Urothelium cell line (cell line): ENCODE measurements at regions not wholly inside any gene's neighbourhood (a gene's known extent, or its start where the extent isn't known, plus 50 kb on each side); places are given as distances from the start of the nearest gene placed in this dataset.

Source experiments
- DNase-seq: peaks from one replicate; pipeline ENCODE4 v3.0.0; 2011; ENCODE audit warnings: low spot score, mixed read lengths
- FAIRE-seq: peaks from 2 replicates; lab custom pipeline; 2011; peaks lifted over from hg19 to GRCh38; lab: Jason Lieb, UNC

GRCh38 chr18:76771192-76771799 is 51.1 kb upstream of the ZNF236 start:
- no peak for DNase-seq
- FAIRE-seq, result no peak

DNA sequence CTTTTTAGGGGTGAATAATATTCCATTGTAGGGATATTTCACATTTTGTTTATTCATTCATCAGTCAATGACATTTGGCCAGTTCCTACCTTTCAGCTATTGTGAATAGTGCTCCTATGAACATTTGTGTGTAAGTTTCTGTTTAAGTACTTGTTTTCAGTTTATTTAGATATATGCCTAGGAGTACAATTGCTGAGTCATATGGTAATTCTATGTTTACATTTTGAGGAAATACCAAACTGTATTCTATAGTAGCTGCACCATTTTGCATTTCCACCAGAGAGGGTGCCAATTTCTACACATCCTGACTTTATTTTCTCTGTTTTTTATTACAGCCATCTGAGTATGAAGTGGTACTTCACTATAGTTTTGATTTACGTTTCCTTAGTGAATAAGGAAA is 54.4 kb upstream of the ZNF236 start:
- FAIRE-seq, result no peak
- no peak for DNase-seq

- FAIRE-seq, result no peak
- no peak for DNase-seq
Observed at GRCh38 chr18:76766429-76766828, 55.9 kb upstream of the ZNF236 start.

- no peak for DNase-seq
- no peak for FAIRE-seq
Observed at GRCh38 chr18:76765649-76766048, 56.7 kb upstream of the ZNF236 start.

- no peak for DNase-seq
- FAIRE-seq, result no peak
Observed at GRCh38 chr18:76764291-76764901, 58.0 kb upstream of the ZNF236 start.

GRCh38 chr18:76759056-76759455 is 63.3 kb upstream of the ZNF236 start:
- no peak for DNase-seq
- FAIRE-seq, result no peak

DNA sequence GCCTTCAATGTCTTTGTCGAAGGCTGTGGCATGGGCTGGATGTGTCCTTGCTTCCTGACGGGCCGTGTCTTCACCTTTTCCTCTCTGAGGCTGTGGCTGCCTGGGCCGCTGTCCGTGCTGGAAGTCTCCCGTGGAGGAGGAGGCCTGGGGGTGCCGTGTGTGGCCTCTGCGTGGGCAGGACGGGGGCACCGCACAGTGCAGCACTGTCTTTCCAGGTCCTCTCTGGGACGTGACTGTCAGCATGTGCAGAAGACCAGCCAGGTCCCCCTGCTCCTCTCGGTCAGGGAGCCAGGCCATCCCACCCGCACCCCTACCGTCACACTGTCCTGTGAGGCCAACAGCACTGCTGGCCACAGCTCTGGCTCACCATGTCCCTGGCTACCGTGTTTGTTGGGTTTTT is 64.4 kb upstream of the ZNF236 start:
- FAIRE-seq, result no peak
- no peak for DNase-seq

- DNase-seq (no peak), FAIRE-seq (no peak)
Observed at GRCh38 chr18:76757335-76757734, 65.0 kb upstream of the ZNF236 start.

- no peak for FAIRE-seq
Observed at GRCh38 chr18:76756531-76757253, 65.7 kb upstream of the ZNF236 start.

DNA sequence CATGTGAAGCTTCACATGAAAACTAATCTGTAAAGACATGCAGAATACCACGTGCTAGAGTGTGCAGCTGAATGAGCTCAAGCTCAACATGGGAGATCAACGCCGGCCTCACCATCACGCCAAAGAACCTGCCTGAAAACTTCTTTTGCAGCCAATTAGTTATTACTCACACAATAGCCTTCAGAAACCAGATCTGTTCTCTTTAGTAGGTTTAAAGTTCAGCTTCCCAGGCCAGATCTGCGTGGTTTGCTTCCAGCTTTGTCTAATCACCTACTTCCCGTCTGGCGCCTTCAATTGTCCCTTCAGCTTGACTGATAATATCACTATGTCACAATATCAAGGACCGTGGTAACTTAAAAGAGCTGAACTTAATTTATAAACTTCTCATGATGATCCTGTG is 68.0 kb upstream of the ZNF236 start:
- no peak for FAIRE-seq

More at GRCh38 chr18:76756531-76757253, 65.7 kb upstream of the ZNF236 start:
- no peak for DNase-seq

DNA sequence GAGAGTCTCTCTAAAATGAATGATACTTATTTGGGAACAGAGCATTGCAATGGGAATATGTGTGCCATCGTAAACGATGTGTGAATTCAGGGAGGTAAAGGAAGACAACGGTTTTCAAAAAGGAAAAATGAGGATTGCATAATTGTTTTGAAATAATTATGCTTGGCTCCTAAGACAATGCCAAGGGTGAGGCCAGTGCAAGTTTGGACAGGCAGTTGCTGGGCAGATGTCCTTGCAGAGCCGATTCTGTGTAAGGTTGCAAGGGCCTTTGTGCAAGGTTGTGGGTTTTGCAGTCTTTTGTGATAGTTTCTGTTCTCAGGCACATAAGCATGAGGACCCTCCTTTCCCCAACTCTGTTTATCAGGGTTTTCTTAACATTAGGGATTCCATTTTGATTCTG is 70.0 kb upstream of the ZNF236 start:
- FAIRE-seq, result no peak
- no peak for DNase-seq

More for the DNA sequence above, 68.0 kb upstream of the ZNF236 start:
- DNase-seq, result no peak

DNA sequence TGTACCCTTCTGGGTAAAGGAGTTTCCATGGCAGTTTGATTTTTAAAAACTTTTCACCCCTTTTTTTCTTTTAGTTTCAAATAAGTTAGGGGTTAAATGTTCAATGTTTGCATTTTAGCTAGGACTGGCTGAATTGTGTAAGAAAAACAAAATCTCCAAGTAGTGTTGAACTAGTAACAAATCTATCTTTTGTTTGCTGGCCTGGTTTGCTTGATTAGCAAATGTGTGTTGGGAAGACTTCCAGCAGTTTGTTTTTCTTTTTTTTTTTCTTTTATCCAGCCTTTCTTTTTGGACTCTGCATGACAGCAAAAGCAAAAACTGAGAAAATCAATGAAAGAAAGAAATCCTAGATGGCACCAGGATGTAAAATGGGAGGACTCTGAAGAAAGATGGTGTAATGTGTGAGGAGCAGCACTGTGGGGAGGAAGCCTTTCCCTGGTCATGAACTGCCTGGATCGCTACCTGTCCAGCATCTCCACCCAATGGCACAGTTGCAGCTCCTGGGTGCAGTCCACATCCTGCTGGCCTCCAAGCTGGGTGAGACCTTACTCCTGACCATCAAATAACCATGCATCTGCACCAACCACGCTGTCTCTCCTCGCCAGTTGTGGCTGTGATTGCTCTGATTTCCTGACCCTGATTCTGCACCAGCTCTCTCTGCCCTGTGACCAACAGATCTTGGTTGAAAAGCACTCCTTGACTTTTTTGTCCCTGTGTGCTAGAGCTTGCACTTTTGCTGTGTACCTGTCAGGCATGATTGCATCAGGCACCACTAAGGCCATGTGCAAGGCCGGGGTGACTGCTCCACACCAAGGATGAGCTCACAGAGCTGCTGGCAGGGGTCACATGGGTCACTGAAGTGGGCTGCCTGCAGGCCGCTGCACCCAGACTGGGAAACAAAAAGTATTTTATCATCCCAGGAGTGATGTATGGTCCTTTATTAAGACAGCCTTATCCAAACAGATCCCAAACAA is 71.2 kb upstream of the ZNF236 start:
- no peak for FAIRE-seq
- DNase-seq, result no peak

DNA sequence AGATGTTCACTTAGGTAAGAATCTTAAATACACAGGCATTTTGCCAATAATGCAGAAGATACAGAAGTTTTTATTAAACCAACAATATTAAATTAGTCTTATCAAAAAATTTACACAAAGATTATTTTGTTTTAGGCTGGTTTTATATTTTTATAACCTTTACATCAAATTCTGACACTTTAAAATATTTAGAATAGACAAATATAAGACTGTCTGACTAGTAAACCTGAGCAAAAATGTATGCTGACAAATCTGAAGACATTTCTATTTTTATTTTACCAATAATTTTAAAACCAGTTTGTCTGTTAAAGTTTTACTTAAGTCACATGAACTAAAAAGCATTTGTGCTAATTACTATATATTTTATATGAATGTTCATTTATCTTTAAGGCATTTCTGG is 72.1 kb upstream of the ZNF236 start:
- DNase-seq, result no peak
- FAIRE-seq, result no peak

DNA sequence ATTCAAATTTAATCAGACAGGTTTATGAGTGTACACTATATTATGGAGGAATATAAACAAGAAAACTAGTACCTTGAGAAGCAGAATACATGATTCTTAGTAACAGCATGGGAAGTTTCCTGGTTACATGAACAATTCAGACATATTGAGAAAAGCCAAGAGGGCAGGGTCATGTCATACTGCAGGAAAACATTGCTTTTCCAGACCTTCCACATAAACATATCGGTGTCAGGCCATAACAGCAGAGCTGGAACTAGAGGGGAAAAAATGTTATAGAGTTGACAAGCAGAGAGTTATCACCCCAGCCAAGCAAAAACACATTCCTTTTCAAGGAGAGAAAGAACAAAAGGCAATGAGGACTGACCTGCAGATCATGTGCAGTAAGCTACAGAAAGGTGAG is 74.7 kb upstream of the ZNF236 start:
- no peak for FAIRE-seq

DNA sequence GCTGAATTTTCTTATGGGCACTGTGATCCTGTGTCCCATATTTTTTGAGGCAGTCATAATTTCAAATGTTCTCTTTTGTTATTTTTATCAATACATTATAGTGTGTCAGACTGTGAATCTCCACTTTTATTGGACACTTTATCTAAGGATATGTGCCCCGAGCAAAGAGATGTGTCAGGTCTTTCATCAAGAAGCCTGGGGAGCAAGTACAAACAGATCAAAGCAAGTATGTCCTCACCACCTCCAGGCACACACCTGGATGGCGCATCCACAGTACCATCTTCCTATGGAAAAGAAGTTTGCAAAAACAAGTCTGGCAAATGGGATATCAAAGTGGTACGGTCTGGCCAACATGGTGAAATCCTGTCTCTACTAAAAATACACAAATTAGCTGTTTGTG is 81.0 kb upstream of the ZNF236 start:
- DNase-seq (no peak), FAIRE-seq (no peak)

More for the DNA sequence above, 74.7 kb upstream of the ZNF236 start:
- no peak for DNase-seq

GRCh38 chr18:76736309-76736708 is 86.0 kb upstream of the ZNF236 start:
- FAIRE-seq (no peak), DNase-seq (no peak)

DNA sequence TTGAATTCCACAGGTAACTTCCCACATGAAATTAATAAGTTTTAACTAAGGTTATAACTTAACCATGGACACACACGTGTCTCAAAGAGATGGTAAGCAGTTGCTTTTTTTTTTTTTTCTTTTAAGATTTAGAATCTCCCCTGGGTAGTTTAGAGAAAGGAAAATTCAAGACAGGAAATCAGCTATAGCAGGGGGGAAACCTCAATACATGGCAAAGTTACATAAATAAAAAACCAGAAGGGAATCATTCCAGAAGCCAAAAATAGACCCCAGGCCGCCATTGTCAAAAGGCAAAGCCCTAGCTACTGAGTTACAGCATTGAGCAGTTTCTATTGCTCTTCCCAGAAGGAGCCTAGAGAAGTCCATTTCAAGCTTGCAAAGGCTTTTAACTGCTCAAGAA is 91.5 kb upstream of the ZNF236 start:
- no peak for DNase-seq
- no peak for FAIRE-seq

- FAIRE-seq, result no peak
- DNase-seq, result no peak
Observed at GRCh38 chr18:76727589-76727988, 94.8 kb upstream of the ZNF236 start.

DNA sequence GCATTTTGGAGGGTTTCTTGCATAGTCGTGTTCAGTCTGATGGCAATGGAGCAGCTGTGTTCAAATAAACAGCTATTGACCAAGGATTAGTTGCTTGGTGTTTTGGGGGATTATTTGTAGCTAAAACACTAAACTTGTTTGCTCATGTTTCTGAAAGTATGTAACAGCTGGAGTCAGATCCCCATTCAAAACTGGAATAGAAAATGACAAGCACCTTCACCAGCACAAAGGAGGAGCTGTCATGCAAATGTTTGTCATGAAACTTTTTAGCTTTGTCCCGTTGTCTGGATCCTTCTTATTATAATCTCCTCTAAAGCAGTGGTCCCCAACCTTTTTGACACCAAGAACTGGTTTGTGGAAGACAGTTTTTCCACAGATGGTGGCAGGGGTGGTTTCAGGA is 96.9 kb upstream of the ZNF236 start:
- no peak for DNase-seq
- FAIRE-seq, result no peak

GRCh38 chr18:76722224-76723061 is 99.9 kb upstream of the ZNF236 start:
- DNase-seq (no peak), FAIRE-seq (no peak)
